GM18498 (cell line): ENCODE measurements at regions not wholly inside any gene's neighbourhood (a gene's known extent, or its start where the extent isn't known, plus 50 kb on each side); places are given as distances from the start of the nearest gene placed in this dataset.
"Not testable (repeated sequence)": the region's sequence is repeated elsewhere in the genome, so short reads cannot be mapped to it uniquely, and the experiment has no call there.

Experiments
- ATAC-seq: cut with Tn5 transposase; IDR thresholded peaks from one replicate; pipeline ENCODE4 v1.9.1; 2021; ENCODE audit warnings: mild to moderate bottlenecking, moderate library complexity; ENCODE audit not compliant: unreplicated experiment

DNA sequence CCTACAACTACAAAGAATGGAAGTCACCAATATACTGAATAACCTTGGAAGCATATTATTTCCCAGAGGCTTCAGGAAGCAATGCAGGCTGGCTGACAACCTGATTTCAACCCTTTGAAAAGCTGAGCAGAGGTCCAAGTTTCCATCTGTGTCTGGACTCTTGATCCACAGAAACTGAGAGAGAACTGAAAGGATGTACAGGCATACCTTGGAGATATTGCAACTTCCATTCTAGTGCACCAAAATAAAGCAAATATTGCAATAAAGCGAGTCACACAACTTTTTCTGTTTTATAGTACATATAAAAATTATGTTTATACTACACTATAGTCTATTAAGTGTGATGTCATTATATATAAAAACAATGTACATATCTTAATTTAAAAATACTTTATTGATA is 85.3 kb downstream of the TYW3 start:
- ATAC-seq: no peak

DNA sequence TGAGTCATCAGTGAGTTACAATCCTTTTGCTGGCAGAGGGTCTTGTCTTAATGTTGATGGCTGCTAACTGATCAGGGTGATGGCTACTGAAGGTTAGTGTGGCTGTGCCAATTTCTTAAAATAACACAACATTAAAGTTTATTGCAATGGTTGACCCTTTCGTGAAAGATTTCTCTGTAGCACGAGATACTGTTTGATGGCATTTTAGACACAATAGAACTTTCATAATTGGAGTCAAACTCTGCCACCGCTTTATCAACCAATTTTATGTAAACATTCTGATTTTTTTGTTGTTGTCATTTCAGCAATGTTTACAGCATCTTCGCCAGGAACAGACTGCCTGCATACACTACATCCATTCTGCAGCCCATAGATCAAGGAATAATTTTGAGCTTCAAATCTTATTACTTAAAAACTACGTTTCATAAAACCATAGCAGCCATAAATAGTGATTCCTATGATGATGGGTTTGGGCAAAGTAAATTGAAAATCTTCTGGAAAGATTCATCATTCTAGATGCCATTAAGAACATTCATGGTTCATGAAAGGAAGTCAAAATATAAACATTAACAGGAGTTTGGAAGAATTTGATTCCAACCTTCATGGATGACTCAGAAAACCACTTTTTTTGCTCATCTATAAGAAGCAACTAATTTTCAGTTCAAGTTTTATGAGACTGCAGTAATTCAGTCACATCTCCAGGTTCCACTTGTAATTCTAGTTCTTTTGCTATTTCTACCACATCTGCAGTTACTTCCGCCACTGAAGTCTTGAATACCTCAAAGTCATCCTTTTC is 85.9 kb downstream of the TYW3 start:
- ATAC-seq: no peak

DNA sequence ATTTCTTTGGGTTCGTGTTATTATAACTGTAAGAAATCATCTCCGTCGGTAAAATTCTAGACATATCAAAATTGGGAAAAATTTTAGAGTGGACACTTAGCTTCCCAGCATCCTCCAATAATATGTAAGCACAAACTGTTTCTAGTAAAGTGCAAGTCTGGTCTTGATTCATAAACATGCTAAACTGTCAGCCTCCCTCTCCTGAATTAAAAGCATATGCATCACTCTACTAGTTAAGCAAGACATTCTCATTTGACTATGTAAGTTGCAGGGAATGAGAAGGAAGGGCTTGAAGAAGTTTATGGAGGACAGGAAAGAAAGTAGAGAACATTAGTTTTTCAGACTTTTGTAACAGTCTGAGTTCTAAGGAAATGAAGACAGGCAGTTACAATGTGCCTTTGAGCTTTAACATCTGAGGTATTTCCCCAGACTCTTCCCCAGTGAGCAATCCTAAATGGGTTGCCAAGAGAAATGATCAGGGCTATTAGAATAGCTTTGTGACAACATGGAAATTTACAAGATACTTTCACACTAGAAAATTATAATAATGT is 90.0 kb downstream of the TYW3 start:
- no peak for ATAC-seq

DNA sequence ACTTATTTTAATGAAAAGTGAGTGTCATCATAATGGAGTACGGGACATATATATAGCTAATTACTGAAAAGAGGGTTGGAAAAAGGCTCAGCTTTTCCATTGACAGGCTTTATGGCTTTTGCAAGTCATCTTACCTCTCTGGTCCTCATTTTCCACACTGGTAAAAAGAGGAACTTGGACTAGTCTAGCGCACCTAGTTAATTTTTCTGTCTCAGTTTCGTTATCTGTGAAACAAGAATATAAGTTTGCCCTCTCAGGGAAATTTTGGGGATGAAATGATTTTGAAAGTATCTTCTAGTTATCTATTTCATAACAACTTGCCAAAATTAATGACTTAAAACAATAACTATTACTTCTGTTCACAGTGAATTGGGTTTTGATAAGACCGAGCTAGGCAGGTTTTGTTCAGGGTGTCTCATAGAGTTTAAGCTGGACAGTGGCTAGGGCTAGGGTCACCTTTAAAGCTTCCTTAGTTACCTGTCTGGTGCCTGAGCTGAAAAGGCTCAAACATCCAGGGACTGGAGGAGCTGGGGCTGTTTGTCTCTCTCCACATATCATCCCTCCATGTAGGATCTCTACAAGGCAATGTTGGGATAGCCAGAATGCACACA is 91.7 kb downstream of the TYW3 start:
- ATAC-seq: peak; percentile 89

DNA sequence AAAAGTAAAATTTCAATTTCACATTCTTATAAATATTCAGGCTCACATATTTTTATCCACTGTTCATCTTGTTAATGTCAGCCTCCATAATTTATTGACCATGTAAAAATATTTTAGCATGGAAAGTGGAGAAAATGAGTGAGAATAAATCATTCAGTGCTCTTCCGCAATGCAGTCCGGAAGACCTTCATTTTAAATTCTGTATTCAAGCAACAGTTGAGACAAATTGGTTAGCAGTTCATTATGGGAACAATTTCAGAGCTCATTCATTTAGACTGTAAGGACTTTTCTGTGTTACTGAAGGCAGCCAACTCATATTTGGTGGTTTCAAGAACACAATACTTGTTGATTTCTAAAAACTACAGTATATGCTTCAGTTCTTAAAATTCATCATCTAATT is 97.8 kb downstream of the TYW3 start:
- no peak for ATAC-seq

DNA sequence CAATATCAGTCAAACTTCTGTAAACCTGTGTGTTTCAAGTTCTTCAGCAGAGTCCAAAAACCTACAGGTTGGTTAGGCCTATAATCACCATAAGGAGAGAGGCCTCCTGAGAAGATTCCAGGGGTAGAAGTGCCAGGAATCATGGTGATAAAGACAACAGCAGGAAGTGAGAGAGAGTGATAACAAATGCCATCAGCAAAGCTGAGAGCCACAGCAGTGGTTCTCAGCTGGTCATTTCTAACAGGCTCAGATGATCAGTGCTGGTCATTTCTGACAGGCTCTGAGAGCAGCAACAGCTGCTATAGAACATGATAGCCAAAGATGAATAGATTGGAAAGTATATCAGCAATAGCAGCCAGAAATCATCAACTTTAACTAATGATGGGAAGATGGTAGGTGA is 101.3 kb downstream of the TYW3 start:
- no peak for ATAC-seq

DNA sequence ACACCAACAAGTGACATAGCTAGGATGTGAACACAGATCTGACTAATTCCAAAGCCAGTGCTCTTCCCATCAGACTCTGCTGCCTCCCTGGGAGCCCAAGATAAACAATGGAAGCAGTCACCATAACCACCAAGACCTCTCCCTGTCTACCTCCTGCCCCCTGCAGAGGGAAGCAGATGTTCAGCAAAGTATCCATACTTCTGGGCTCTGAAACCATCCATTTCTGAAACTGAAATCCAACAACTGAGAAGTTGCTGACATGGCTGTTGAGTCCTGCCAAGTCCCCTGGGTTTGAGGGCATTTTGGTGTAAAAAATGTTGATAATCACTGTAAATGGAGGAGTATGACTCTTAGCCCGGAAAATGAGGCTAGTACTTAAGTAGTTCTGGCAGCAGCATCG is 102.1 kb downstream of the TYW3 start:
- ATAC-seq: no peak

DNA sequence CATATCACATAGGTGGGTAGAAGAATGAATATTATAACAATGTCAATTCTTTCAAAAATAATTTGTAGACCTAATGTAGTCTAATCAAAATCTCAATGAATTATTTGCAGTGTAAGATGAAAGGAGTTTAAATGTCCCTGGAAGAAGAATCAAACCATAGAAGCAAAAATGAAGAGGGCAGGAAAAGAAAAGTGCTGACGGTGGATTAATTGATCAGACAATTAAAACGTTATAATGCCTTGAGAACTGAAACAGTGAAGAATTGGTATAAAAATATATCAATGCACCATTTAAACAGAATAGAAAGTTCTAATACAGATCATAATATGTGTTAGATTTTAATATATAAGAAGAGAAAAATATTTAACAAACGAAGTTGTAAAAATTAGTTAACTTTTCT is 109.8 kb downstream of the TYW3 start:
- no peak for ATAC-seq

DNA sequence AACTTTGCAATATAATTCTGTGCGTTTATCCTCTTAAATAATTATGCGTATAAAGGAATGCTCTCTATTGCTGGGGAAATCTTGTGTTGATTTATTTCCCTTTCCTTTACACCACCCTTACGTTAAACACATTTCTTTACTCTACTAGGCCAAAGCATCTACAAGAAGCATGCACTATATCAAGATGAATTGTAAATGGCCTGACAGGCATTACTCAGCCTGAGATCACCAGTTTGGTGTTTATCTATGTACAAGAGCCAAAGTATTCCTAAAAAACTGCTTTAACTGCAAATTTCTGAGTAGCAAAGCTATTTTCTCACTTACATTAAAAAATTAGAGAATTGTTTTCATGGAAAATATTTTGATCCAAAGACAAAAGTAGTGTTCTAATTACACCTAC is 114.8 kb downstream of the TYW3 start:
- ATAC-seq: no peak

DNA sequence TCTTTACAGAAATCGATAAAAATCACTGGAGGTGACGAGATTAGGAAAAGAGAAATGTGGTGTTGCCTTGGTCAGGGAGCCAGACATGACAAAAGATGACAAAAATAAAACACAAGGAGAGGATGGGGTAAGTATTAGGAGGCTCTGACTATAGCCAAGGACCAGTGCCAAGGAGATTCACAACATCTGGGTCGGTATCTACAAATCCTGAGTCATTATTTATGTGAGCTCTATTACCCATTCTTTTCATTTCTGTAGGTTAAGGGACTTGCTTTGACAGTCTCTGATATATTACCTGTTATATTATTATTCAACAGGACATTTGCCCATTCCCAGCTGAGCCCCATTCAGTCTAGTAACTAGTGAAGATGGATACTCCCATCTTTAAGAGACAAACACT is 120.8 kb downstream of the TYW3 start:
- no peak for ATAC-seq

DNA sequence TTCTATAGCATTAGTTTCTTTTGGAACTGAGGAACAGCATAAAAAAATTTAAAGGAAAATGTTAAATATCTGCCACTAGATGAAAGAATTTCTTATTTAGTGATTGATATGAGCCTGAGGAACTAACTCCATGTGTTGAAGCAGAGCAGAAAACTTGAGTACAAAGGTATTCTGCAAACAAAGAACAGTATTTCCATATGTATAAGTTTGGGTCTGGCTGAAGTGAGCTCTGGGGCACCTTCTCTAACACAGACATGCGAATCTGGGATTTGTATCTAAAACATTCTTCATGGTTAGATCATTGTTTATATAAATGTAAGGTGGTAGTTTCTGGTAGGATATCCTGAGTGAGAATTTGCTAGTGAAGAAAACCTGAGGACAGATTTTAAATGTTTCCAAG is 123.2 kb downstream of the TYW3 start:
- ATAC-seq: no peak

DNA sequence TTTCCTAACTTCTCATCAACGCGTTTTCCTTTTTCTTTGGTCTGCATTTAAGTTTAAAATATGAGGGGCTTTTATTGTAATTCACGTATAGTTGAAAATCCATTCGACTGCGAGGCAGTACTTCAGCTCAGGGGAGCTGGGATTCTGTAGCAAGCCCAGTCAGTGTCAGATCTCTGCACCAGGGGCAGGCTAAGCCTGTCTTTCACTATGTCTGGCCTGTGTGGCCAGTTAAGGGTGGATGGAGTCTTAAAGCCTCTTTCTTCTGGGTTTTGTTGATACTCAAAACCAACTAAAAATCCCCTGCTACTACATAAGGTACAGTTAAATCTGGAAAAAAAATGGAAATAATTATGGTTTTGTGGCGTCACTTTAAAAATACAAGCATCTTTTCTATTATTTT is 124.7 kb downstream of the TYW3 start:
- peak; percentile 39 for ATAC-seq

DNA sequence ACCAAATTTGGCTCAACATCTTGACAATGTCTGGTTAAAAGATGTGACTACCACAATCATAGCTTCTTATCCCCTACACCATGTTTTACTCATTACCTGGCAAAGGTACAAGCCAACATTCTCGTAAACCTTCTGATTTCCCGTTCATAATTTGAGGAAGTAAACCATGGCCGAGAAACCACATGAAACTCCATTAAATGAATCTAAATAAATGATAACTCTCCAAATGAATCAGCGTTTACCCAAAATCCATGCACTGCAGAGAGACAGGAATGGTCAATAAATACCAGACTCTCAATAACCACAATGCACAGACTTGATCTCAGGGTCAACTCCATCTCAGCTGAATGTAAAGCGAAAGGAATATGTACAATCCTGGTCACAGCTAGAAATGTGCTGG is 125.2 kb downstream of the TYW3 start:
- ATAC-seq: peak; percentile 71

DNA sequence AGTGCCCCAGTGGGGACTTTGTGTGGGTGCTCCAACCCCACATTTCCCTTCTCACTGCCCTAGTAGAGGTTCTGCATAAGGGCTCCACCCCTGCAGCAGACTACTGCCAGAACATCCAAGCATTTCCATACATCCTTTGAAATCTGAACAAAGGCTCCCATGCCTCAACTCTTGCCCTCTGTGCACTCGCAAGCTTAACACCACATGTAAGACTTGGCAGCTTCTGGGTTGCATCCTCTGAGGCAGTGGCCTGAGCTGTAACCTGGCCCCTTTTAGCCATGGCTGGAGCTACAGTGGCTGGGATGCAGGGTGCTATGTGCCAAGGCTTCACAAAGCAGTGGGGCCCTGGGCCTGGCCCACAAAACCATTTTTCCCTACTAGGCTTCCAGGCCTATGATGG is 128.9 kb downstream of the TYW3 start:
- ATAC-seq: no peak

DNA sequence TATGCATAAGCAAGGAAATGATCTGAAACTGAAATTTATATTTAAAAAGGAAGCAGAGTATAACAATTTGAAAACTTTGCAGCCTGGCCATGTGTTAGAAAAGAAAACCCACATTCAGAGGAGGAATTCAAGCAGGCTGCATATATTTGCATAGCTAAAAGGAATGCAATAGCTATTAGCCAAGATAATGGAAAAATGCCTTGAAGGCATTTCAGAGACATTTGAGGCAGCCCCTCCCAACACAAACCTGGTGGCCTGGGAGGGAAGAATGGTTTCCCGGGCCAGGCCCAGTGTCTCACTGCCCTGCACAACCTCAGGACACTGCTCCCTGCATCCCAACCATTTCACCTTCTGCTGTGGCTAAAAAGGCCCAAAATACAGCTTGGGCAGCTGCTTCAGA is 136.8 kb downstream of the TYW3 start:
- ATAC-seq: no peak

DNA sequence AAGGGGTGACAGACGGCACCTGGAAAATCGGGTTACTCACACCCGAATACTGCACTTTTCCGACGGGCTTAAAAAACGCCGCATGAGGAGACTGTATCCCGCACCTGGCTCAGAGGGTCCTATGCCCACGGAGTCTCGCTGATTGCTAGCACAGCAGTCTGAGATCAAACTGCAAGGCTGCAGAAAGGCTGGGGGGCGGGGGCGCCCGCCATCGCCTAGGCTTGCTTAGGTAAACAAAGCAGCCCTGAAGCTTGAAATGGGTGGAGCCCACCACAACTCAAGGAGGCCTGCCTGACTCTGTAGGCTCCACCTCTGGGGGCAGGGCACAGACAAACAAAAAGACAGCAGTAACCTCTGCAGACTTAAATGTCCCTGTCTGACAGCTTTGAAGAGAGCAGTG is 144.4 kb downstream of the TYW3 start:
- ATAC-seq: not testable (repeated sequence)

DNA sequence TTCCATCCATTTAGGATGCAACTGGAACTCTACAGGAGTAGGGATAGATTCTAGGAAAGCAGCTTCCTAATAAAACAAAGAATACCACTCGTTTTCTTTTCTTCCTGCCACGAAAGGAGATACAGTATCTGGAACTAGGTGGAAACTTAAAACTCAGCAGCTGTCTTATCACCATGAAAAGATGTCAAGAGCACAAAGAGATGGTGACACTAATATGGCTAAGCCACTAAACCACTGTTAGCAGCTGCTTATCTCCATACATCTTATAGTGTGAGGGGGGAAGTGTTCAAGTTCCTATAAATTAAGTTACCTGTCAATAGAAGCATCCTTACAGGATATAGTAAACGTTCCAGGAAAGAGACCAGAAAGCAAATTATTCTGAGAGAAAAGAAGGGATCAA is 162.5 kb downstream of the TYW3 start:
- ATAC-seq: no peak

DNA sequence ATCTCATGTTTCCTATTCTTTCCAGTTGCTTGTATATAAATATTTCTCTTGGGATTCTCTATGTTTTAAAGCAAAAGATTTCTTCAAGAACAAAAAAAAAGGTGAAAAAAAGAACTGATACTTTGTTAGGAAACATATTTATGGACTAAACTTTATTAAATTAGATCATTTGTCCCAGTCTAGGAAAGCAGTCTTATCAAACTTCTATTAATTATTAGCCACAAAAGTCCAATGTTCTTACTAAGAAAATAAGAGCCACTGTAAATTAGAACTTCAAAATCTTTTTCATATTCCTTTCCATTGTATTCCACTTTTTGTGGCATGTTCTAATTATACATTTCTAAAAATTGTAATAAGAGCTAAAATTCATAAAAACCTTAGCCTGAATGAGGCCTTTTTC is 175.2 kb downstream of the TYW3 start:
- no peak for ATAC-seq

DNA sequence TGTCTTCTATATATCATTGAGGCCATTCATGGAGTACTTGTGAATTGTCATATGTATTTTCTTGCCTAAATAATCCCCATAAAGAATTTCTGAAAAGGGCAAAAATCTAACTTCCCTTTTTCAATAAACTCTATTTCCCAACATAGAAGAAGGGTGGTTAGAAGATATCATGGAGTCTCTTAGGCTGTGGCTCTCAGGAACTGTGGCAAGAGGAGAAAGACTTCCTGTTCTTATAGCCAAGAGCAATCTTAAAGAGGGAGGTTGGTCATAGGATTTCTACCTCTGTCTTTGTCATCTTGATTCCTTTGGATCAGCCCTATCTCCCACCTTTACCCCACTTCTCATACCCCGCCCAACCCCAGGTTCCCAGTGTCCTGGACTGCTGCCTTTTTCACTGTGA is 175.8 kb downstream of the TYW3 start:
- no peak for ATAC-seq

DNA sequence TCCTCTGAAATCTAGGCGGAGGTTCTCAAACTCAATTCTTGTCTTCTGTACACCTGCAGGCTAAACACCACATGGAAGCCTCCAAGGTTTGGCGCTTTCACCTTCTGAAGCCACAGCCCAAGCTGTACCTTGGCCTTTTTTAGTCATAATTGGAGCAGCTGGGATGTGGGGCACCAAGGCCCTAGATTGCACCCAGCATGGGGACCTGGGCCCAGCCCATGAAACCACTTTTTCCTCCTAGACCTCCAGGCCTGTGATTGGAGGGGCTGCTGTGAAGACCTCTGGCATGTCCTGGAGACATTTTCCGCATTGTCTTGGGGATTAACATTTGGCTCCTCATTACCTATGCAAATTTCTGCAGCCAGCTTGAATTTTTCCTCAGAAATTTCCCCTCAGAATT is 181.0 kb downstream of the TYW3 start:
- ATAC-seq: no peak

DNA sequence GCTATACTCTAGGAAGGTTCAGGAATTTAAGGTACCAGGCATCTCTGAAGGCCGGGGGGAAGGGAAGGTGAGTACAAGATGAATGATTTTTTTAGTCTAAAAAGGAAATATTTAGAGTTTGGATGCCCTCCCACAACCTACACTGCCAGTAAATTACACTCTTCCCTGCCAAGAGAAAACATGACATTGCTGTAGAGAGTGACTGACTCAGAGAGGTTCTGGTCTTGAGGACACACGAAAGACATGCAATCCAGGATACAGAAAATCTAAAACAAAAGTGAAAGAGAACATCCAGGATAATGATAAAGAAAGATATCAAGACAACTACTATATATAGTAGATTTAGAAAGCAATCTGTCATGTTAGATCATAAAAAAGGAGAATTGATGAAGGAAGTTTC is 200.5 kb downstream of the TYW3 start:
- ATAC-seq: no peak

DNA sequence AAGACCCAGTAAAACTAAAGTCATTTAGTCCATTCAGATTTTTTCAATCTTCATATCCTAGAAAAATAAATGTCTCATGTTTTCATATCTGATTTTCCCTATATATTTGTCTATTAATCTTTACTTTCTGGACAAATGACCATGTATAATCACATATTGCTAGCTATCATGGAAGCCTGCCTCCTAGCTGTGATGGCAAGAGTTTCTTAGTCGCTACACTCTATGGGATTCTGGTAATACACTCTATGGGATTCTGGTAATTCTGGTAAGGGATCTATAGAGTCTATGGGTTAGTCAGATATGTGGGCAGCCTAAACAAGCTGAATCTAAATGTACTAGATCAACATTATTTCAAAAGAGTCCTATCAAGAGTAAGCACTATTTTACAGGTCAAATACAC is 198.7 kb upstream of the LHX8 start:
- ATAC-seq: no peak

DNA sequence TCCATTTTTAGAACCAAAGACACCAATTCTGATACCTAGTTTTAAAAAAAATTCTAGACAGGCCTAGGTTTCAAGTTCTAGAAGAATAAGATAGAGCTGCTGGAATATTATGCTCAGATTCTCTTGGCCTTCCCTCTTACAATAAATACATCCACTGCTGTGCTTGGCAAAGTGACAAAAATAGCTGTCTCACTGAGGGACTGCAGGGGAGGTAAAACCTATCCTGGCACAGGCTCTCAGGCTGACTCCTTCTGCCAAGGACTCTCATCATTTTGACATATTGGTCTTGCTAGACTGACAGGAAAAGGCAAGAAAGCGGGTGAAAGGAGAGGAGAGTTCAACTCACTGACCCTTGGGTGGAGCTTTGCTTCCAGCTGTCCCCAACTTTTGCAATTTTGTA is 197.0 kb upstream of the LHX8 start:
- no peak for ATAC-seq
